Glomerular visceral epithelial cell (primary cell): ENCODE measurements at regions not wholly inside any gene's neighbourhood (a gene's known extent, or its start where the extent isn't known, plus 50 kb on each side); places are given as distances from the start of the nearest gene placed in this dataset.
"Not testable (repeated sequence)": the region's sequence is repeated elsewhere in the genome, so short reads cannot be mapped to it uniquely, and the experiment has no call there.

ENCODE experiments used
- DNase-seq: peaks from one replicate; pipeline ENCODE4 v3.0.0-alpha.2; 2016; ENCODE audit errors: extremely low spot score

GRCh38 chr17:71527311-71527710 lies 593.5 kb upstream of the SOX9 start:
- peak; percentile 21 for DNase-seq

- no peak for DNase-seq
Observed at GRCh38 chr17:71528210-71528609, 592.6 kb upstream of the SOX9 start.

GRCh38 chr17:71530248-71530647 lies 590.6 kb upstream of the SOX9 start:
- DNase-seq, result peak; percentile 12

- DNase-seq, result no peak
Observed at GRCh38 chr17:71535321-71535720, 585.5 kb upstream of the SOX9 start.

- DNase-seq, result no peak
Observed at GRCh38 chr17:71546419-71546818, 574.4 kb upstream of the SOX9 start.

- no peak for DNase-seq
Observed at GRCh38 chr17:71547904-71548303, 572.9 kb upstream of the SOX9 start.

GRCh38 chr17:71548540-71549190 lies 572.2 kb upstream of the SOX9 start:
- no peak for DNase-seq

GRCh38 chr17:71550675-71551074 lies 570.1 kb upstream of the SOX9 start:
- DNase-seq, result no peak

GRCh38 chr17:71553381-71553780 lies 567.4 kb upstream of the SOX9 start:
- DNase-seq, result no peak

- no peak for DNase-seq
Observed at GRCh38 chr17:71558901-71559300, 561.9 kb upstream of the SOX9 start.

GRCh38 chr17:71572343-71572742 lies 548.5 kb upstream of the SOX9 start:
- no peak for DNase-seq

GRCh38 chr17:71578446-71578845 lies 542.4 kb upstream of the SOX9 start:
- DNase-seq, result no peak

GRCh38 chr17:71580220-71580619 lies 540.6 kb upstream of the SOX9 start:
- no peak for DNase-seq

- no peak for DNase-seq
Observed at GRCh38 chr17:71585540-71585939, 535.3 kb upstream of the SOX9 start.

- DNase-seq, result no peak
Observed at GRCh38 chr17:71592431-71592830, 528.4 kb upstream of the SOX9 start.

- no peak for DNase-seq
Observed at GRCh38 chr17:71593078-71593477, 527.7 kb upstream of the SOX9 start.

- DNase-seq, result not testable (repeated sequence)
Observed at GRCh38 chr17:71599583-71599982, 521.2 kb upstream of the SOX9 start.

GRCh38 chr17:71600137-71600789 lies 520.6 kb upstream of the SOX9 start:
- no peak for DNase-seq

- DNase-seq, result no peak
Observed at GRCh38 chr17:71601894-71602504, 518.8 kb upstream of the SOX9 start.

- DNase-seq, result no peak
Observed at GRCh38 chr17:71613996-71614395, 506.8 kb upstream of the SOX9 start.

GRCh38 chr17:71615820-71616219 lies 505.0 kb upstream of the SOX9 start:
- no peak for DNase-seq

GRCh38 chr17:71617767-71618166 lies 503.1 kb upstream of the SOX9 start:
- not testable (repeated sequence) for DNase-seq

- DNase-seq, result no peak
Observed at GRCh38 chr17:71625330-71625729, 495.5 kb upstream of the SOX9 start.
